ENCODE measurements at regions not wholly inside any gene's neighbourhood (a gene's known extent, or its start where the extent isn't known, plus 50 kb on each side); places are given as distances from the start of the nearest gene placed in this dataset.

- peak overlapping the region; percentile 34 for H3K9ac ChIP-seq (ENCODE audit: insufficient read depth, low read length)
- H3K4me2 ChIP-seq (ENCODE audit: extremely low read depth, insufficient read depth, low read length), result peak overlapping the region; percentile 48
- H3K4me1 ChIP-seq (ENCODE audit: control insufficient read depth, extremely low read depth, insufficient read depth, low read length), result peaks cover 36% of the 10 kb centered on the region
- H3K27me3 ChIP-seq (ENCODE audit: control insufficient read depth, insufficient read depth, low read length), result no peaks in the 10 kb centered on the region
- H3K36me3 ChIP-seq (ENCODE audit: control insufficient read depth, insufficient read depth, low read length), result no peaks in the 10 kb centered on the region
- H3K27ac ChIP-seq (ENCODE audit: insufficient read depth, low read length), result peak overlapping the region; percentile 35
- no peaks in the 10 kb centered on the region for H3K9me3 ChIP-seq (ENCODE audit: control insufficient read depth, insufficient read depth, low read depth, low read length)
- H2AFZ ChIP-seq (ENCODE audit: low read length), result no peak overlapping the region
- DNase-seq (ENCODE audit: low read depth in 2 of 2), result peak in 1 of 2 donors; percentile 74
- TF ChIP-seq EZH2 (IDR thresholded peaks at IDR 0.05; ENCODE audit: low read length, missing control alignments), result no peak
- TF ChIP-seq CTCF (conservative IDR thresholded peaks at IDR 0.05 in 1 of 2, IDR thresholded peaks at IDR 0.05 in 1 of 2; ENCODE audit: low read depth in 1 of 2, low read length in 2 of 2), result no peak
- no peaks in the 10 kb centered on the region for H3K79me2 ChIP-seq (ENCODE audit: control insufficient read depth, insufficient read depth, low read length)
- H4K20me1 ChIP-seq (ENCODE audit: control insufficient read depth, extremely low read depth, insufficient read depth, low read length), result no peaks in the 10 kb centered on the region
- peak overlapping the region in 2 of 4 experiments; percentile 5 to 9 for H3K4me3 ChIP-seq (replicated peaks in 1 of 4; ENCODE audit: control extremely low read depth in 1 of 4, insufficient read depth in 1 of 4, low read depth in 3 of 4, low read length in 4 of 4)
These were observed 63.7 kb upstream of the STEAP1B start for GRCh38 chr7:22563621-22564241.

- DNase-seq (ENCODE audit: low read depth in 2 of 2), result no peak
- H2AFZ ChIP-seq (ENCODE audit: low read length), result no peak overlapping the region
- no peaks in the 10 kb centered on the region for H3K27me3 ChIP-seq (ENCODE audit: control insufficient read depth, insufficient read depth, low read length)
- H4K20me1 ChIP-seq (ENCODE audit: control insufficient read depth, extremely low read depth, insufficient read depth, low read length), result no peaks in the 10 kb centered on the region
- peak overlapping the region in 1 of 4 experiments; percentile 5 for H3K4me3 ChIP-seq (replicated peaks in 1 of 4; ENCODE audit: control extremely low read depth in 1 of 4, insufficient read depth in 1 of 4, low read depth in 3 of 4, low read length in 4 of 4)
- no peaks in the 10 kb centered on the region for H3K79me2 ChIP-seq (ENCODE audit: control insufficient read depth, insufficient read depth, low read length)
- TF ChIP-seq CTCF (conservative IDR thresholded peaks at IDR 0.05 in 1 of 2, IDR thresholded peaks at IDR 0.05 in 1 of 2; ENCODE audit: low read depth in 1 of 2, low read length in 2 of 2) (no peak), EZH2 (IDR thresholded peaks at IDR 0.05; ENCODE audit: low read length, missing control alignments) (no peak)
- H3K36me3 ChIP-seq (ENCODE audit: control insufficient read depth, insufficient read depth, low read length), result no peaks in the 10 kb centered on the region
- no peak overlapping the region for H3K9ac ChIP-seq (ENCODE audit: insufficient read depth, low read length)
- peaks cover 36% of the 10 kb centered on the region for H3K4me1 ChIP-seq (ENCODE audit: control insufficient read depth, extremely low read depth, insufficient read depth, low read length)
- no peaks in the 10 kb centered on the region for H3K9me3 ChIP-seq (ENCODE audit: control insufficient read depth, insufficient read depth, low read depth, low read length)
- peak overlapping the region; percentile 48 for H3K4me2 ChIP-seq (ENCODE audit: extremely low read depth, insufficient read depth, low read length)
- H3K27ac ChIP-seq (ENCODE audit: insufficient read depth, low read length), result no peak overlapping the region
These were observed 63.1 kb upstream of the STEAP1B start for GRCh38 chr7:22563032-22563501.

- Histone ChIP-seq H2AFZ (ENCODE audit: low read length) (no peak overlapping the region), H3K4me2 (ENCODE audit: extremely low read depth, insufficient read depth, low read length) (peak overlapping the region; percentile 48), H3K79me2 (ENCODE audit: control insufficient read depth, insufficient read depth, low read length) (no peaks in the 10 kb centered on the region), H3K27me3 (ENCODE audit: control insufficient read depth, insufficient read depth, low read length) (no peaks in the 10 kb centered on the region), H3K27ac (ENCODE audit: insufficient read depth, low read length) (peak overlapping the region; percentile 51), H3K4me3 (replicated peaks in 1 of 4; ENCODE audit: control extremely low read depth in 1 of 4, insufficient read depth in 1 of 4, low read depth in 3 of 4, low read length in 4 of 4) (peak overlapping the region in 2 of 4 experiments; percentile 26 to 30), H3K4me1 (ENCODE audit: control insufficient read depth, extremely low read depth, insufficient read depth, low read length) (peaks cover 36% of the 10 kb centered on the region), H4K20me1 (ENCODE audit: control insufficient read depth, extremely low read depth, insufficient read depth, low read length) (no peaks in the 10 kb centered on the region), H3K36me3 (ENCODE audit: control insufficient read depth, insufficient read depth, low read length) (no peaks in the 10 kb centered on the region), H3K9me3 (ENCODE audit: control insufficient read depth, insufficient read depth, low read depth, low read length) (no peaks in the 10 kb centered on the region), H3K9ac (ENCODE audit: insufficient read depth, low read length) (no peak overlapping the region)
- peak in 1 of 2 donors; percentile 55 for DNase-seq (ENCODE audit: low read depth in 2 of 2)
- TF ChIP-seq EZH2 (IDR thresholded peaks at IDR 0.05; ENCODE audit: low read length, missing control alignments), result no peak
- no peak for TF ChIP-seq CTCF (conservative IDR thresholded peaks at IDR 0.05 in 1 of 2, IDR thresholded peaks at IDR 0.05 in 1 of 2; ENCODE audit: low read depth in 1 of 2, low read length in 2 of 2)
These were observed 62.1 kb upstream of the STEAP1B start for GRCh38 chr7:22561895-22562593.
